Stimulated activated CD8-positive, alpha-beta memory T cell treated with anti-CD3 and anti-CD28 coated beads, Interleukin-15, amount 100 ng/mL, for 48 hours (primary cell): ENCODE measurements at regions not wholly inside any gene's neighbourhood (a gene's known extent, or its start where the extent isn't known, plus 50 kb on each side); places are given as distances from the start of the nearest gene placed in this dataset.

ENCODE experiments used
- DNase-seq, 2 donors: peaks; one replicate each; pipeline ENCODE4 v3.0.0-alpha.2; 2020; ENCODE audit warnings: low read depth in 2 of 2

- DNase-seq = no peak
Observed at GRCh38 chr13:74202129-74202813, 68.1 kb upstream of the KLF12 start.

- no peak for DNase-seq
Observed at GRCh38 chr13:74201530-74201929, 67.3 kb upstream of the KLF12 start.

GRCh38 chr13:74200081-74200480, 65.9 kb upstream of the KLF12 start:
- no peak for DNase-seq

GRCh38 chr13:74197677-74198429, 63.6 kb upstream of the KLF12 start:
- no peak for DNase-seq

GRCh38 chr13:74194846-74195245, 60.6 kb upstream of the KLF12 start:
- no peak for DNase-seq

- DNase-seq = no peak
Observed at GRCh38 chr13:74193391-74193790, 59.2 kb upstream of the KLF12 start.

GRCh38 chr13:74191410-74191809, 57.2 kb upstream of the KLF12 start:
- no peak for DNase-seq

- DNase-seq = no peak
Observed at GRCh38 chr13:74190999-74191398, 56.8 kb upstream of the KLF12 start.

- DNase-seq = no peak
Observed at GRCh38 chr13:74187564-74187963, 53.4 kb upstream of the KLF12 start.

GRCh38 chr13:74184283-74184682, 50.1 kb upstream of the KLF12 start:
- DNase-seq = no peak
